HCT116 (cell line): ENCODE measurements at regions not wholly inside any gene's neighbourhood (a gene's known extent, or its start where the extent isn't known, plus 50 kb on each side); places are given as distances from the start of the nearest gene placed in this dataset.
"Not testable (repeated sequence)": the region's sequence is repeated elsewhere in the genome, so short reads cannot be mapped to it uniquely, and the experiment has no call there.

Experiments used
- ATAC-seq: fragments of 200-7000 bp; cut with Tn5 transposase; 2 replicates; pipeline ENCODE4 v1.9.1; 2020; ENCODE audit warnings: mild to moderate bottlenecking, moderate library complexity
- BruUV-seq: library from RNA; stranded (reverse); fragments of 400-500 nt; replicated peaks from 2 replicates; lab custom pipeline; 2021; lab: Mats Ljungman, UMichigan
- CTCF ChIA-PET: fragments of 300-600 bp; sonication (Branson Sonifier 250); formaldehyde crosslinking; loops from one replicate; lab custom pipeline; 2021; ENCODE audit warnings: antibody characterized with exemption; lab: Charles Lee
- POLR2A ChIA-PET: fragments of 300-600, 350-600 bp; sonication (Branson Sonifier 250); formaldehyde crosslinking; loops from one replicate; lab custom pipeline; 2021; ENCODE audit warnings: antibody characterized with exemption; lab: Charles Lee
- RAD21 ChIA-PET, 2 experiments: fragments of 300-600 bp; sonication (Branson Sonifier 250); formaldehyde crosslinking; loops; one replicate each; lab custom pipeline; 2023; ENCODE audit warnings: low total read pairs in 2 of 2; ENCODE audit not compliant: uncharacterized antibody in 2 of 2, unreplicated experiment in 2 of 2, low non-redundant PET in 1 of 2; lab: Charles Lee
- DNase-seq: peaks from one replicate; pipeline ENCODE4 v3.0.0-alpha.2; 2010; ENCODE audit warnings: low read depth, low spot score
- H2AFZ ChIP-seq: fragments of 200-600 bp; shearing (Covaris generic), sonication (generic); 2 replicates; pipeline ENCODE4 v1.6.1; 2017; ENCODE audit warnings: low read depth, mixed run types, mixed read lengths, antibody characterized with exemption, low read length; ENCODE audit not compliant: poor library complexity, severe bottlenecking
- H3K27ac ChIP-seq: 2 replicates; pipeline ENCODE4 v1.5.1; 2012; ENCODE audit warnings: low read depth, low read length
- H3K27me3 ChIP-seq: fragments of 200-600 bp; sonication (generic); 2 replicates; pipeline ENCODE4 v1.6.1; 2016; ENCODE audit warnings: mixed run types, low read length, mixed read lengths; ENCODE audit not compliant: insufficient read depth
- H3K36me3 ChIP-seq, 2 experiments: fragments of 200-500 bp in 1 of 2; fragments of 200-600 bp in 1 of 2; sonication (Bioruptor generic) in 1 of 2; sonication (generic) in 1 of 2; 2 replicates each; pipeline versions ENCODE4 v1.5.1 to v1.6.1; 2014 to 2016; ENCODE audit warnings: low read length in 2 of 2, inconsistent platforms in 1 of 2, mixed read lengths in 1 of 2, mixed run types in 1 of 2; ENCODE audit not compliant: insufficient read depth in 2 of 2, control insufficient read depth in 1 of 2
- H3K4me1 ChIP-seq, 2 experiments: fragments of 200-600 bp in 1 of 2; sonication (generic) in 1 of 2; 2 replicates each; pipeline versions ENCODE4 v1.5.1 to v1.6.1; 2012 to 2017; ENCODE audit warnings: low read length in 2 of 2, inconsistent platforms in 1 of 2, mild to moderate bottlenecking in 1 of 2, mixed read lengths in 1 of 2, mixed run types in 1 of 2, moderate library complexity in 1 of 2; ENCODE audit not compliant: insufficient read depth in 2 of 2, control insufficient read depth in 1 of 2
- H3K4me2 ChIP-seq: fragments of 200-600 bp; sonication (generic); 2 replicates; pipeline ENCODE4 v1.6.1; 2017; ENCODE audit warnings: mixed run types, low read length, mixed read lengths
- H3K4me3 ChIP-seq, 2 experiments: fragments of 200-600 bp in 1 of 2; sonication (generic) in 1 of 2; replicated peaks in 1 of 2; 2 replicates each; pipeline ENCODE4 v1.5.1; 2011 to 2016; ENCODE audit warnings: low read length in 2 of 2, control low read depth in 1 of 2, low read depth in 1 of 2, mild to moderate bottlenecking in 1 of 2, mixed read lengths in 1 of 2, mixed run types in 1 of 2
- H3K79me2 ChIP-seq: fragments of 200-600 bp; sonication (generic); 2 replicates; pipeline ENCODE4 v1.6.1; 2017; ENCODE audit warnings: mild to moderate bottlenecking, mixed run types, low read length, moderate library complexity, mixed read lengths; ENCODE audit not compliant: insufficient read depth
- H3K9ac ChIP-seq: fragments of 200-600 bp; sonication (generic); 2 replicates; pipeline ENCODE4 v1.6.1; 2016; ENCODE audit warnings: low read length, mixed read lengths
- H3K9me2 ChIP-seq: fragments of 200-600 bp; sonication (generic), shearing (Covaris generic); 2 replicates; pipeline ENCODE4 v1.6.1; 2017; ENCODE audit warnings: mixed run types, mild to moderate bottlenecking, moderate library complexity; ENCODE audit not compliant: insufficient read depth
- H3K9me3 ChIP-seq, 2 experiments: fragments of 200-500 bp in 1 of 2; fragments of 200-600 bp in 1 of 2; sonication (Bioruptor generic) in 1 of 2; sonication (generic) in 1 of 2; 2 replicates each; pipeline ENCODE4 v1.6.1; 2014 to 2017; ENCODE audit warnings: low read length in 2 of 2, mixed read lengths in 2 of 2, inconsistent platforms in 1 of 2, low read depth in 1 of 2, mild to moderate bottlenecking in 1 of 2, mixed run types in 1 of 2, moderate library complexity in 1 of 2; ENCODE audit not compliant: control insufficient read depth in 1 of 2, insufficient read depth in 1 of 2
- H4K20me1 ChIP-seq: fragments of 200-600 bp; sonication (generic), shearing (Covaris generic); 2 replicates; pipeline ENCODE4 v1.6.1; 2017; ENCODE audit warnings: mixed run types, mild to moderate bottlenecking, moderate library complexity; ENCODE audit not compliant: insufficient read depth
- CBX3 ChIP-seq: IDR thresholded peaks from 2 replicates; pipeline ENCODE4 v1.6.1; 2012; ENCODE audit warnings: low read depth
- FOSL1 ChIP-seq: IDR thresholded peaks from 2 replicates; pipeline ENCODE4 v1.6.1; 2012; ENCODE audit warnings: low read depth
- SIN3A ChIP-seq: IDR thresholded peaks from 2 replicates; pipeline ENCODE4 v1.6.1; 2012; ENCODE audit warnings: low read depth
- SRF ChIP-seq: IDR thresholded peaks from 2 replicates; pipeline ENCODE4 v1.6.1; 2012; ENCODE audit warnings: low read depth
- ZFX ChIP-seq: fragments of 450-650 bp; IDR thresholded peaks from 2 replicates; pipeline ENCODE4 v1.6.1; 2017
- intact Hi-C: fragments of 100-400 bp; cut with micrococcal nuclease; formaldehyde crosslinking; loops from 2 replicates; pipeline ENCODE4 v1.10.0; 2022
- TF ChIP-seq, protein P1 (sequence below), 3 experiments: fragments of 200-600 bp in 1 of 3; sonication (generic) in 1 of 3; IDR thresholded peaks in 2 of 3; conservative IDR thresholded peaks in 1 of 3; 2 replicates each; pipeline ENCODE4 v1.5.1; 2012 to 2017; ENCODE audit warnings: low read depth in 2 of 3, low read length in 2 of 3, antibody characterized with exemption in 1 of 3, borderline replicate concordance in 1 of 3, control low read depth in 1 of 3, mild to moderate bottlenecking in 1 of 3, mixed read lengths in 1 of 3, mixed run types in 1 of 3, moderate library complexity in 1 of 3; ENCODE audit not compliant: insufficient read depth in 1 of 3

- RAD21 ChIA-PET: no interaction called here
- H4K20me1 ChIP-seq: no peaks in the 10 kb centered on the region
- H3K27ac ChIP-seq: no peak overlapping the region
- no peaks in the 10 kb centered on the region for H3K9me3 ChIP-seq
- no peak overlapping the region for H2AFZ ChIP-seq
- no peak for ATAC-seq
- H3K4me1 ChIP-seq: no peaks in the 10 kb centered on the region
- no TSS peak for BruUV-seq
- intact Hi-C loops: no loop called here
- H3K79me2 ChIP-seq: no peaks in the 10 kb centered on the region
- H3K9ac ChIP-seq: no peak overlapping the region
- no peak overlapping the region for H3K4me3 ChIP-seq
- CTCF ChIA-PET: no interaction called here
- TF ChIP-seq SRF: no peak
- DNase-seq: no peak
- POLR2A ChIA-PET: no interaction called here
- no peaks in the 10 kb centered on the region for H3K36me3 ChIP-seq
- H3K9me2 ChIP-seq: no peaks in the 10 kb centered on the region
- no peak overlapping the region for H3K4me2 ChIP-seq
- H3K27me3 ChIP-seq: peaks cover 11% of the 10 kb centered on the region; the same call in 1 of the 2 replicates
Measured at GRCh38 chr3:180421721-180422120, 180.2 kb upstream of the TTC14 start.

- H3K36me3 ChIP-seq, H3K9ac ChIP-seq, RAD21 ChIA-PET, BruUV-seq, H4K20me1 ChIP-seq, H3K9me2 ChIP-seq, H3K4me1 ChIP-seq, H3K4me2 ChIP-seq, H3K27me3 ChIP-seq, H3K79me2 ChIP-seq, H3K27ac ChIP-seq, POLR2A ChIA-PET, H3K9me3 ChIP-seq, H2AFZ ChIP-seq, intact Hi-C loops, H3K4me3 ChIP-seq, CTCF ChIA-PET, DNase-seq, ATAC-seq: not testable (repeated sequence)
Measured at GRCh38 chr3:180424305-180424704, 177.7 kb upstream of the TTC14 start.

DNA sequence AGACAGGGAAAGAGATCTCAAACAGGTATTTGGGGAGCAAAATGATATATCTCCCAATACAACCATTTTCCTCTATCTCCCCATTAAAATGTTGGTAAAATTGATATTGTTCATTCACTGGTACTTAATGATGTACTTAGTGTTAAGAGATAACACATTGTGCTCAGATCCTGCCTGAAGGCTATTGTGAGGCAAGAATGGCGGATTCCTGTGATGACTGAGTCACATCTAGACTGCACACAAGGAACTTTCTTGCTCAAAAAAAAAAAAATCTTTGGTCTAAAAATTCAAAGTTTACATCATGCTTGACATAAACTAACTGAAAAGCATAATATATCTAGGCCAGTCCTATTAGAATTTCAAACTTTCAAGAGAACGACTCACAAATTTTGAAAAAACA lies 171.1 kb upstream of the TTC14 start:
- ChIA-PET RAD21 (no interaction called here), POLR2A (no interaction called here), CTCF (no interaction called here)
- Histone ChIP-seq H3K9ac (no peak overlapping the region), H2AFZ (no peak overlapping the region), H3K27ac (no peak overlapping the region), H4K20me1 (no peaks in the 10 kb centered on the region), H3K4me2 (no peak overlapping the region), H3K79me2 (no peaks in the 10 kb centered on the region), H3K9me3 (no peaks in the 10 kb centered on the region), H3K36me3 (no peaks in the 10 kb centered on the region), H3K27me3 (no peaks in the 10 kb centered on the region), H3K4me1 (no peaks in the 10 kb centered on the region), H3K4me3 (no peak overlapping the region), H3K9me2 (no peaks in the 10 kb centered on the region)
- TF ChIP-seq ZFX (no peak), FOSL1 (no peak), SIN3A (no peak), CBX3 (no peak)
- TF ChIP-seq, protein P1, sequence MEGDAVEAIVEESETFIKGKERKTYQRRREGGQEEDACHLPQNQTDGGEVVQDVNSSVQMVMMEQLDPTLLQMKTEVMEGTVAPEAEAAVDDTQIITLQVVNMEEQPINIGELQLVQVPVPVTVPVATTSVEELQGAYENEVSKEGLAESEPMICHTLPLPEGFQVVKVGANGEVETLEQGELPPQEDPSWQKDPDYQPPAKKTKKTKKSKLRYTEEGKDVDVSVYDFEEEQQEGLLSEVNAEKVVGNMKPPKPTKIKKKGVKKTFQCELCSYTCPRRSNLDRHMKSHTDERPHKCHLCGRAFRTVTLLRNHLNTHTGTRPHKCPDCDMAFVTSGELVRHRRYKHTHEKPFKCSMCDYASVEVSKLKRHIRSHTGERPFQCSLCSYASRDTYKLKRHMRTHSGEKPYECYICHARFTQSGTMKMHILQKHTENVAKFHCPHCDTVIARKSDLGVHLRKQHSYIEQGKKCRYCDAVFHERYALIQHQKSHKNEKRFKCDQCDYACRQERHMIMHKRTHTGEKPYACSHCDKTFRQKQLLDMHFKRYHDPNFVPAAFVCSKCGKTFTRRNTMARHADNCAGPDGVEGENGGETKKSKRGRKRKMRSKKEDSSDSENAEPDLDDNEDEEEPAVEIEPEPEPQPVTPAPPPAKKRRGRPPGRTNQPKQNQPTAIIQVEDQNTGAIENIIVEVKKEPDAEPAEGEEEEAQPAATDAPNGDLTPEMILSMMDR (IDR thresholded peaks at IDR 0.05 in 2 of 3, conservative IDR thresholded peaks at IDR 0.05 in 1 of 3; ENCODE audit: borderline replicate concordance in 1 of 3, insufficient read depth in 1 of 3, low read depth in 2 of 3, low read length in 2 of 3): no peak
- no TSS peak for BruUV-seq
- DNase-seq (no peak), ATAC-seq (no peak)
- intact Hi-C loops: no loop called here
